ENCODE measurements at regions not wholly inside any gene's neighbourhood (a gene's known extent, or its start where the extent isn't known, plus 50 kb on each side); places are given as distances from the start of the nearest gene placed in this dataset.

GRCh38 chr1:55714230-55714629 is 499.1 kb upstream of the USP24 start:
- no peak for DNase-seq (ENCODE audit: low spot score)

DNA sequence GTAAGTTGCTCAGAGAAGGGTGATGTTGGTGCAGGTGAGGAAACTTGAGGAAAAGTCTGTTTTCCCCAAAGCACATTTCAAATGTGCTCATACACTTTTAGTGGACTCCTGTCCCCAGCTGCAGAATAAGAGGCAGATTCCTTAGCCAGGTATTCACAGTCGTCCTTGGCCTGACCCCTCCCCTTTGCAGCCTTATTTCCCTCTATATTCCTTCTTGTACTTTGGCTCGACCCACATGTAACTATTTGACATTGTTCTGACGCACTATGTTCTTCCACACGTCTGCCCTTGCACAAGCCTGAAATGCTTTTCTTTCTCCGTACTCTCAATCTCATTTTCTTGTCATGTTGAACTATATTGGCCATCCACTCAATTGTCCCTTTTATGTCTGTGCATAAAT is 498.4 kb upstream of the USP24 start:
- DNase-seq (ENCODE audit: low spot score): no peak

DNA sequence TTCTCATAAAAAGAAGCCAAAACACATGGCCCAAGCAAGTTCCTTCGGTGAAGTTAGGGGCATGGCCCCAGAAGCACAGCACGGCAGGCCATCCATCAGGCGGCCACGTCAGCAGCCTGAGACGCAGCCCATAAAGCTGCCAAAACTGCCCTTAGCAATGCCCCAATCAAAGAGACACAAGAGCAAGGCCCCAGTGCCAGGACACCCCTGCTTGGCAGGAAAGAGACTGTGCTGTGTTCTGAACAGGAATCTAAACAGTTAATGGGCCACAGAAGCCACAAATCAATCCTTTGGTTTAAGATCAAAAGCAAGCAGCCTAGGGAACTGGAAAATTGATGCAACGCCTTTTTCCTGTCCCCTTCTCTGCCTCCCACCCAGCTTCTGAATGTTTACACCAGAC is 497.0 kb upstream of the USP24 start:
- no peak for DNase-seq (ENCODE audit: low spot score)

- no peak for DNase-seq (ENCODE audit: low spot score)
Measured at GRCh38 chr1:55708781-55709180, 493.6 kb upstream of the USP24 start.

- no peak for DNase-seq (ENCODE audit: low spot score)
Measured at GRCh38 chr1:55707846-55708245, 492.7 kb upstream of the USP24 start.

DNA sequence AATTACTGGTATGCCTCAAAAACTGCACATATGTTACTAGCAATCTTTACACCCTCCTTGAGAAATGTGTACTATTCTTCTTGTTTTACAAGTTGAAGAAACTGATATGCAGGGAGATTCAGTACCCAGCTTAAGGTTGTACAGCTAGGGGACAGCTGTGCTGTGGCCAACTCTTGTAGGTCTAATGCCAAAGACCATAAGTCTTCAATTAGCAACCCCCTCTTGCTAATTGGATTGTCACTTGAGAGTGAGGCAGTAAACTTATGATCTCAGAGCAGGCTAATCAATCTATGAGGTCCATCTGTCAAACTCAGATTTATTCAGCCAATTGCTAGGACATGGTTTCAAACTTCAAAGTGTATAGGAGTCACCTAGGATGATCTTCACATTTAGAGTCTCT is 492.0 kb upstream of the USP24 start:
- no peak for DNase-seq (ENCODE audit: low spot score)

DNA sequence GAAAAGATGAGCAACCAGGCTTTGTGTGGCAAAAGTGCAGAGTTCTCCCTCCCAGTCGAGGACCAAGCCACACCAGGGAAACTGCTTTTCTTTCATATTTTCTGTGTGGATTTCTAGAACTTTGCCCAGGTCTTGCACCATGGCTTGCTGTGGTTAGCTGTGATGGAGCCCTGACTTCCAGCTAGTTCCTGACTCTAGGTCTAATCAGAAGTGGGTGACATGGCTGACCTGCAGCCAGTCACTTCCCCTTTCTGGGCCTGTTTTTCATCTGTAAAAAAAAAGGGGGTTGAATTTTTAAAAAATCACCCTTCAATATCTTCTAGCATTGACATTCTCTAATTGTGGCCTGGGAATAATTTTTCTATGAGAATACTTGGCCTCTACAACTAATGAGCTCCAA is 491.2 kb upstream of the USP24 start:
- DNase-seq (ENCODE audit: low spot score): no peak

DNA sequence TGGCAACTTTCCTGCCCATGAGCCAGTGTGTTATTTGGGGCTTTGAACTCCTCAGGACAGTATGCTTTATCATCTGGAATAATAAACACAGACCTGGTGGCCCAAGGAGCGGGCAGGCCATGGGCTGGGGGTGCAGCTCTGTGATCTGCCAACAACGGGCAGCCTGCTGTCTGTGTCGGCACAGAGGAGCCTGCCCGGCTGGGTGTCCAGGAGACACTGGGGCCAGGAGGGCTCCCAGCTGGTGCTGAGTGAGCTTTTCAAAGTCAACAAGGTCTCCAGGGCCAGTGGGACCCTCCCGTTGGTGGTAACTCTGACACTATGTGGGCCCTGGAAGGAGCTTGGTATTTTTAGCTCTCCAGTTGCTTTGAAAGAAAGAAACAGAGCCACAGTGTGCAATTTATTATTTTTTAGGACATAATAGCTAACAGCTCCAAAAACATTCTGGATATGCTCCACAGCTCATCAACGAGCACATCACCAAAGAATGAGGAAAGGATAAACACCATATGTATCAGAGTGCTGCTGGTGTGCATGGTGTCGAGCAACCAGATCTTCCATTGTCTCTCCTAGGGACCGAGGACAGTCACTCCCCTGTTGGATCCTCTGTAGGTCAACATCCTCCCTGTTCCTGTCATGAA is 488.7 kb upstream of the USP24 start:
- DNase-seq (ENCODE audit: low spot score): no peak

GRCh38 chr1:55702064-55702463 is 486.9 kb upstream of the USP24 start:
- DNase-seq (ENCODE audit: low spot score): peak; percentile 37

DNA sequence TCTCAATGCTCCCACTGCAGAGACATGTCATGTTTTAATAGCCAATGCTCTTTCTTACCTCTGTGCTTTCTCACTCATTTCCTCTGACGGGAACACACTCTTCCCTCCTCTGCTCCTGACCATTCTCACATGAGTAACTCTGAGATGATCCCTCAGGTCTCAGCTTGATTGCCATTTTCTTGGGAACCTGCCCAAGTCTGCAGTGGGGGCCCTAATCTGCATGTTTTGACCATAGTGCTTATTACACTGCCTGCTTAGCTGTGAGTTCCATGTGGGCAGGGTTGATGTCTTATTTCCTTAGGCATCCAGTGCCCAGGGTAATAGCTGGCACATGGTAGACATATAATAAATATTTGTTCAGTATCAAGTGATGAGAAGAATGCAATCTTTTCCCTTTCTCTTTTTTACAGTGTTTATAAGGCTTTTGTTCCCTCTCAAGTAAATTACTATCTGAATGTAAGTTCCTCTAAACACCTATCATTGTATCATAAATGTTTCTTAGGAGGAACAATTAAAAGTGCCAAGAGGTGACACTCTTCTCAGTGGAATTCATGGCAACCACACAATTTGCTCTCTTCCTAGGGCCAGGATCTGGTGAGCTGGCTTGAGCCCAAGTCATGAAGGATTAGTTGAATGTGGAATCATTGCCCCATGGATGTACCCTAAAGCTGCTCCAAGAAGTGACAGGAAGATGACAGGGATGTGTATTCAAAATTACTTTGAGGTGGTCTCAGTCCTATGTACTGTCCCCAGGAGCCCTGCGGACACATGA is 485.4 kb upstream of the USP24 start:
- DNase-seq (ENCODE audit: low spot score): no peak

DNA sequence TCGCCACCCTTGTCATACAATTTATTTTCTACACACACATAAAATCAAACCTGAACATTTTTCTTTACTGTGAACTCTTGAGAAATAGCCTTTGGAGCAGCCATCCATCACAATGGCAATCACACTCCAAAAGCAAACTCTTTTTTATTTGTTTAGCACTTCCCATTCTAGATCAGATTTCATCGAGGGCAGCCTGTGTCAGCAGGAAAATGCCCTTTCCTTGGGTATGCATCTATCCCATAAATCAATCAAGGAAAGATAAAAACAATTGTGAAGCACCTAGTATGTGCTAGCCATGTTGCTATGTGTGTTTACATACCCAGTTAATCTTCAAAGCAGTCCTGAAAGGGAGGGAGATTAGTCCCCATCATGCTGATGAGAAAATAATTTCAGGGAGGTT is 484.1 kb upstream of the USP24 start:
- no peak for DNase-seq (ENCODE audit: low spot score)

DNA sequence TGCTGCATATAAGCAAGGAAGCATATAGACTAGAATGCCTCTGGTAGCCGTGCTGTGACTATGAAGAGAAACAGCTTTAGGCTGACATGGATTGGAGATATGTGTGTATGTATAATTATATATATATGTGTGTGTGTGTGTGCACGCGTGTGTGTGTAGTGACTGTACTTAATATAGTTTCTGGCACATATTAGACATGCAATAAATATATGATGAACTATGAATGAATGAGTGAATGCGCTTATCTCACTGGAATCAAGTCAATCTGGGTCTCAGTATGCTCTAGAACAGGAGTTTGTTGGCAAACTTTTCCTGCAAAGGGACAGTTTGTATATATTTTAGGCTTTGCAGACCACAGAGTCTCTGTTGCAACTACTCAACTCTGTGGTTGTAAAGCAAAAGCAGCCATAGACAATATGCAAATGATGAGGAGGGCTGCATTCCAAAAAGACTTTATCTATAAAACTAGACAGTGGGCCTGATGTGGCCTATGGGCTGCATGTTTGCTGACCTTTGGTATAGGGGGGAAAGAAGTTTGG is 482.9 kb upstream of the USP24 start:
- no peak for DNase-seq (ENCODE audit: low spot score)

GRCh38 chr1:55696891-55697290 is 481.7 kb upstream of the USP24 start:
- no peak for DNase-seq (ENCODE audit: low spot score)

DNA sequence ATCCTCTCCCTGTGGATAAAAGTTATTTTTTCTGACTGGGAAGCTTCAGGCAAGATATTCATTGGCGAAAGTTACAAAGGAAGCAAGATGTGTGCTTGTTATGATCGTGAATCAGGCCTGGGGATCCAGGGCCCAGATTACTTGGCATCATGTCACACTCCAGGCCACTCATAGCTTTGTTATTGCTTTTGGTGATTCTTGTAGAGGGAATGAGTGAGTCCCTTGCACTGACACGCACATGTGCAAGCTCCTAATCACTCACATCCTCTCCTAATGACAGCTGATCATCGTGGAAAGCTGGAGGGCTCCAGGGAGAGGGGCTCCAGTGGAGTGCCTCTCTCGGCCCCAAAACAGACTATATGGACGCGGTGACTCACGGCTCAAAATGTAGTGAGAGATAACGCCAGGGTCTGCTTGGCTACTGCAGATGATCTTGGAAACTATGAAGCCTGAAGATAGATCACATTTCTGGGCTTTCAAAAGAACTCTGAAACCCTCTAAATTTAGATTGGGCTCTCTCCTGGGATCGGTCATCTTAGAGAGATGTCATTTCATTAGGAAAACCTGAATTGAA is 481.1 kb upstream of the USP24 start:
- DNase-seq (ENCODE audit: low spot score): no peak

DNA sequence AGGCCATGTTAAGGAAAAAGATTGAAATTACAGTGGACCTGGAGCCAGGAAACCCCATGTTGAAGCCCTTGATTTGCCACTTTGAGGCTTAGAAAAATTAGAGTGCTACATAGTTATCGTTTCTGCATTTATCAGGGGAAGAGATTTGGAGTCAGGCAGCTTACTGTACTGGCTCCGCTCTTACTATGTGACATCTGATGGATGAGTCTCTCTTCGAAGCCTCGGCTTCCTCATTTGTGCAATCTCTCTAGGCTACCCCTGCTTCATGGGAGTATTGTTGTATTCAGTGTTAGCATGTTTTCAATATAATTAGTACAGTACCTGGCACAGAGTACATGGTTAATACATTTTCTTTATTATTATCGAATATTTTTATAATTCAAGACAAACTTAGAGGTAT is 480.4 kb upstream of the USP24 start:
- DNase-seq (ENCODE audit: low spot score): no peak

- DNase-seq (ENCODE audit: low spot score): no peak
Measured at GRCh38 chr1:55695151-55695550, 480.0 kb upstream of the USP24 start.

GRCh38 chr1:55694310-55694801 is 479.2 kb upstream of the USP24 start:
- DNase-seq (ENCODE audit: low spot score): no peak

- no peak for DNase-seq (ENCODE audit: low spot score)
Measured at GRCh38 chr1:55692726-55693125, 477.6 kb upstream of the USP24 start.

DNA sequence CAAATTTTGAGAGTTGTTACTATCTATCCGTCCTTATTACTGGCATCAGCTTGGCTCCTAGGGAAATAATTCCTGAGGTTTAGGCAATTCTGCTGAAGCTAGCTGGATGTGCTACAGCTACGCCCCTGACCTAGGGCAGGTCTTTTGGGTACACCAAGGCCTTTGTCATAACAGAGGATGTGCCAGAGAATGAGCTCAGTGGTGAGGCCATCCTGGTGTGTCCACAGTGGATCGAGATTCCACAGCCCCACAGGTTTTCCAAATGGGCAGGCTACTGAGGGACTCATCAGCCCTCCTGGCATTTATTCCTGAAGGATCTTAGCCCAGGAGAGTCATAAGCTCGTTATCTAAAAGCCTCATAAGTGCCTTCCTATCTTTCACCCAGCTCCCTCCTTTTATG is 475.2 kb upstream of the USP24 start:
- no peak for DNase-seq (ENCODE audit: low spot score)

- DNase-seq (ENCODE audit: low spot score): no peak
Measured at GRCh38 chr1:55689800-55690199, 474.6 kb upstream of the USP24 start.

DNA sequence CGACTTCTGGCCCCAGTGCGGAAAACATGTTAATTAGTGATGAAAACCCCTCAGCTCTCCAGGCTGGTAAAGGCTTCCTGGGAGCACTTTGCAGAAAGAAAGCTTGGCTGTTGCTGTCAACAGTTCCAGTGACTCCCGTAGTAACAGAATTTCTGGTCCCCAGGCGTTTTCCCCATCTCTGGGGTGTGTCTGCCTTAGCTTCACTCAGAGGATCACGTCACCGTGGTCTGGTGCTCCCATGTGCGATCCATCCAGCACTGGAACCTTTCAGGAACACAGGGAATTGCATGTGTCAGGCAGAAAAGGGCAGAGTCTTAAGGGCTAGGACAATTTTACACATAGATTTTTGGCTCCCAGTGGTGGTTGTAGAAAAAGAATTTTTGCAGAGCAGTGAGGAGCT is 470.4 kb upstream of the USP24 start:
- no peak for DNase-seq (ENCODE audit: low spot score)

DNA sequence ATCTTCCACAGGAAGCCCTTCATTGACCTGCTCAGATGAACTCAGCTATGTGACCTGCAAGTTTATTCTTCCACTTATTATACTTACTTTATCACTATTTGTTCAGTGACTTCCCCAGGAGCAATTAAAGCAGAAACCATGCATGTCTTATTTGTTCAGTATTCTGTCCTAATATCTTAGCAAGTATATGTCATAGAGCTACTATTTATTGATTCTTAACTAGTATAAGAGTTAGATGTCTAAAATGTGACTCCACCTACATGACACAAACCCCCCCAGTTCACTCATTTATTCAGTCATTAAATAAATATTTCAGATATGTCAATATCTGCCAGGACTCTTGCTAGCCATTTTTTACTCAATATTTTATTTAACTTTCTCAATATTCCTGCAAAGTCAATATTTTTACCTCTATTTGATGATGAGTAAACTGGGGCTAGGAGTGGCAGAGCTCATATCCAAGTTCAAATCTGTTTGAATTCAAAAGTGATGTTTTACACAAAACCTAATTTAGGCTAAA is 469.0 kb upstream of the USP24 start:
- DNase-seq (ENCODE audit: low spot score): no peak

- no peak for DNase-seq (ENCODE audit: low spot score)
Measured at GRCh38 chr1:55682198-55682597, 467.0 kb upstream of the USP24 start.

All from LoVo (cell line).